Right ventricle myocardium superior (tissue), 1 donor: ENCODE measurements at regions not wholly inside any gene's neighbourhood (a gene's known extent, or its start where the extent isn't known, plus 50 kb on each side); places are given as distances from the start of the nearest gene placed in this dataset.

Source experiments
- ATAC-seq: fragments of 200-7000 bp; cut with Tn5 transposase; one replicate; pipeline ENCODE4 v1.9.1; 2020; ENCODE audit warnings: mild to moderate bottlenecking; ENCODE audit not compliant: poor library complexity
- DNase-seq: peaks from one replicate; pipeline ENCODE4 v3.0.0-alpha.2; 2020
- intact Hi-C: fragments of 100-400 bp; cut with DNase I; formaldehyde crosslinking; loops from one replicate; pipeline ENCODE4 v1.11.2; 2022
- donor health status: DM: no; HTN: yes; CAD: no; lungs with severe emphysema.

- DNase-seq (no peak), ATAC-seq (no peak)
- intact Hi-C loops: no loop called here
These were observed 253.3 kb downstream of the BUD13 start for GRCh38 chr11:116519499-116519898.

GRCh38 chr11:116518141-116518540, 254.6 kb downstream of the BUD13 start:
- DNase-seq: no peak
- ATAC-seq: no peak
- intact Hi-C loops: no loop called here

- intact Hi-C loops: no loop called here
- DNase-seq: no peak
- no peak for ATAC-seq
These were observed 255.2 kb downstream of the BUD13 start for GRCh38 chr11:116517584-116517983.

GRCh38 chr11:116517077-116517476, 255.7 kb downstream of the BUD13 start:
- ATAC-seq (no peak), DNase-seq (no peak)
- intact Hi-C loops: no loop called here

GRCh38 chr11:116515664-116516184, 257.1 kb downstream of the BUD13 start:
- intact Hi-C loops: no loop called here
- ATAC-seq: no peak
- DNase-seq: no peak

GRCh38 chr11:116513894-116514293, 258.9 kb downstream of the BUD13 start:
- intact Hi-C loops: no loop called here
- no peak for DNase-seq
- ATAC-seq: no peak

GRCh38 chr11:116513278-116513823, 259.4 kb downstream of the BUD13 start:
- DNase-seq (no peak), ATAC-seq (no peak)
- intact Hi-C loops: no loop called here

GRCh38 chr11:116512841-116513240, 259.9 kb downstream of the BUD13 start:
- intact Hi-C loops: no loop called here
- DNase-seq (no peak), ATAC-seq (no peak)

GRCh38 chr11:116511684-116512083, 261.1 kb downstream of the BUD13 start:
- intact Hi-C loops: no loop called here
- no peak for DNase-seq
- no peak for ATAC-seq

GRCh38 chr11:116510886-116511650, 261.7 kb downstream of the BUD13 start:
- ATAC-seq (no peak), DNase-seq (no peak)
- intact Hi-C loops: no loop called here

GRCh38 chr11:116510166-116510565, 262.6 kb downstream of the BUD13 start:
- DNase-seq (no peak), ATAC-seq (no peak)
- intact Hi-C loops: no loop called here

- intact Hi-C loops: no loop called here
- ATAC-seq (no peak), DNase-seq (no peak)
These were observed 263.2 kb downstream of the BUD13 start for GRCh38 chr11:116509551-116509950.

- DNase-seq (no peak), ATAC-seq (no peak)
- intact Hi-C loops: no loop called here
These were observed 264.7 kb downstream of the BUD13 start for GRCh38 chr11:116507849-116508695.

- ATAC-seq: no peak
- DNase-seq: no peak
- intact Hi-C loops: no loop called here
These were observed 265.8 kb downstream of the BUD13 start for GRCh38 chr11:116507016-116507415.

- DNase-seq (no peak), ATAC-seq (no peak)
- intact Hi-C loops: no loop called here
These were observed 266.4 kb downstream of the BUD13 start for GRCh38 chr11:116506263-116506825.

GRCh38 chr11:116505298-116506262, 267.2 kb downstream of the BUD13 start:
- no peak for DNase-seq
- intact Hi-C loops: no loop called here
- ATAC-seq: no peak

GRCh38 chr11:116504541-116505297, 268.1 kb downstream of the BUD13 start:
- intact Hi-C loops: no loop called here
- ATAC-seq: no peak
- no peak for DNase-seq
